ENCODE measurements at regions not wholly inside any gene's neighbourhood (a gene's known extent, or its start where the extent isn't known, plus 50 kb on each side); places are given as distances from the start of the nearest gene placed in this dataset.

GRCh38 chr11:38723361-38723760 lies 2125.3 kb upstream of the RAG2 start:
- BruUV-seq (replicated peaks): no TSS peak
- ChIA-PET CTCF (ENCODE audit: unreplicated experiment) (no interaction called here), POLR2A (no interaction called here)
- no peak for TF ChIP-seq EZH2phosphoT487 (IDR thresholded peaks at IDR 0.05; ENCODE audit: borderline replicate concordance, low read depth, low read length)
- TF ChIP-seq CTCF (conservative IDR thresholded peaks at IDR 0.05; ENCODE audit: low read length): no peak
- intact Hi-C loops (cut with micrococcal nuclease; ENCODE audit: unreplicated experiment): no loop called here
- H3K36me3 ChIP-seq (ENCODE audit: insufficient read depth, low read length): no peaks in the 10 kb centered on the region
- H3K9me3 ChIP-seq (ENCODE audit: low read length): 0 out of 2 replicates have a peak, but pooled peaks cover 3% of the 10 kb centered on the region
- DNase-seq (ENCODE audit: low spot score): no peak
- no peak overlapping the region for H3K4me2 ChIP-seq (ENCODE audit: low read length)
- H4K20me1 ChIP-seq (ENCODE audit: insufficient read depth, low read length): no peaks in the 10 kb centered on the region
- no peaks in the 10 kb centered on the region for H3K4me1 ChIP-seq (ENCODE audit: insufficient read depth, low read length, poor library complexity, severe bottlenecking)
- no peaks in the 10 kb centered on the region for H3K9me2 ChIP-seq (ENCODE audit: insufficient read depth, low read length)
- H3K79me2 ChIP-seq (ENCODE audit: insufficient read depth, low read depth, low read length): no peaks in the 10 kb centered on the region
- no peak overlapping the region for H3K27ac ChIP-seq (ENCODE audit: low read depth, low read length, poor library complexity, severe bottlenecking)
- no peak overlapping the region for H2AFZ ChIP-seq (ENCODE audit: low read length)
- no peak overlapping the region for H3K4me3 ChIP-seq (ENCODE audit: low read depth, low read length, poor library complexity, severe bottlenecking)

- H3K36me3 ChIP-seq (ENCODE audit: insufficient read depth, low read length): no peaks in the 10 kb centered on the region
- no peak overlapping the region for H3K4me3 ChIP-seq (ENCODE audit: low read depth, low read length, poor library complexity, severe bottlenecking)
- H3K4me1 ChIP-seq (ENCODE audit: insufficient read depth, low read length, poor library complexity, severe bottlenecking): no peaks in the 10 kb centered on the region
- intact Hi-C loops (cut with micrococcal nuclease; ENCODE audit: unreplicated experiment): no loop called here
- no peaks in the 10 kb centered on the region for H4K20me1 ChIP-seq (ENCODE audit: insufficient read depth, low read length)
- no peaks in the 10 kb centered on the region for H3K79me2 ChIP-seq (ENCODE audit: insufficient read depth, low read depth, low read length)
- no peak overlapping the region for H3K4me2 ChIP-seq (ENCODE audit: low read length)
- no peak overlapping the region for H2AFZ ChIP-seq (ENCODE audit: low read length)
- no peaks in the 10 kb centered on the region for H3K9me2 ChIP-seq (ENCODE audit: insufficient read depth, low read length)
- no peak overlapping the region for H3K27ac ChIP-seq (ENCODE audit: low read depth, low read length, poor library complexity, severe bottlenecking)
- ChIA-PET POLR2A (no interaction called here), CTCF (ENCODE audit: unreplicated experiment) (no interaction called here)
- DNase-seq (ENCODE audit: low spot score): no peak
- no TSS peak for BruUV-seq (replicated peaks)
- TF ChIP-seq EZH2phosphoT487 (IDR thresholded peaks at IDR 0.05; ENCODE audit: borderline replicate concordance, low read depth, low read length) (no peak), CTCF (conservative IDR thresholded peaks at IDR 0.05; ENCODE audit: low read length) (no peak)
- 0 out of 2 replicates have a peak, but pooled peaks cover 3% of the 10 kb centered on the region for H3K9me3 ChIP-seq (ENCODE audit: low read length)
Measured at GRCh38 chr11:38721586-38722315, 2123.7 kb upstream of the RAG2 start.

GRCh38 chr11:38718659-38719058 lies 2120.6 kb upstream of the RAG2 start:
- Histone ChIP-seq H3K9me3 (ENCODE audit: low read length) (0 out of 2 replicates have a peak, but pooled peaks cover 2% of the 10 kb centered on the region), H3K9me2 (ENCODE audit: insufficient read depth, low read length) (no peaks in the 10 kb centered on the region), H3K4me2 (ENCODE audit: low read length) (no peak overlapping the region), H3K4me1 (ENCODE audit: insufficient read depth, low read length, poor library complexity, severe bottlenecking) (no peaks in the 10 kb centered on the region), H2AFZ (ENCODE audit: low read length) (no peak overlapping the region), H3K79me2 (ENCODE audit: insufficient read depth, low read depth, low read length) (no peaks in the 10 kb centered on the region), H4K20me1 (ENCODE audit: insufficient read depth, low read length) (no peaks in the 10 kb centered on the region), H3K27ac (ENCODE audit: low read depth, low read length, poor library complexity, severe bottlenecking) (no peak overlapping the region), H3K36me3 (ENCODE audit: insufficient read depth, low read length) (no peaks in the 10 kb centered on the region), H3K4me3 (ENCODE audit: low read depth, low read length, poor library complexity, severe bottlenecking) (no peak overlapping the region)
- no peak for DNase-seq (ENCODE audit: low spot score)
- CTCF ChIA-PET (ENCODE audit: unreplicated experiment): no interaction called here
- BruUV-seq (replicated peaks): no TSS peak
- no peak for TF ChIP-seq EZH2phosphoT487 (IDR thresholded peaks at IDR 0.05; ENCODE audit: borderline replicate concordance, low read depth, low read length)
- no peak for TF ChIP-seq CTCF (conservative IDR thresholded peaks at IDR 0.05; ENCODE audit: low read length)
- intact Hi-C loops (cut with micrococcal nuclease; ENCODE audit: unreplicated experiment): no loop called here
- POLR2A ChIA-PET: no interaction called here

All from OCI-LY7 (cell line).